Panc1 (cell line): ENCODE measurements at regions not wholly inside any gene's neighbourhood (a gene's known extent, or its start where the extent isn't known, plus 50 kb on each side); places are given as distances from the start of the nearest gene placed in this dataset.

Experiments
- ATAC-seq: fragments of 200-7000 bp; cut with Tn5 transposase; 2 replicates; pipeline ENCODE4 v1.9.1; 2020; ENCODE audit warnings: mild to moderate bottlenecking, moderate library complexity
- BruUV-seq: library from RNA; stranded (reverse); fragments of 400-500 nt; replicated peaks from 2 replicates; lab custom pipeline; 2021; lab: Mats Ljungman, UMichigan
- CTCF ChIA-PET: fragments of 300-600 bp; sonication (Branson Sonifier 250); formaldehyde crosslinking; loops from one replicate; lab custom pipeline; 2022; ENCODE audit warnings: antibody characterized with exemption; lab: Charles Lee
- POLR2A ChIA-PET: fragments of 300-600 bp; sonication (Branson Sonifier 250); formaldehyde crosslinking; loops from one replicate; lab custom pipeline; 2022; ENCODE audit warnings: antibody characterized with exemption; lab: Charles Lee
- DNase-seq: peaks from one replicate; pipeline ENCODE4 v3.0.0-alpha.2; 2010; ENCODE audit warnings: low read depth, low spot score
- H3K27ac ChIP-seq: 2 replicates; pipeline ENCODE4 v1.5.1; 2011; ENCODE audit warnings: mild to moderate bottlenecking, low read length, inconsistent platforms
- H3K27me3 ChIP-seq: fragments of 200-500 bp; sonication (Bioruptor generic); 2 replicates; pipeline ENCODE4 v1.6.0; 2014; ENCODE audit warnings: low read length, inconsistent platforms; ENCODE audit not compliant: control insufficient read depth, insufficient read depth
- H3K36me3 ChIP-seq: fragments of 200-500 bp; sonication (Bioruptor generic); 2 replicates; pipeline ENCODE4 v1.5.1; 2014; ENCODE audit warnings: inconsistent platforms, mild to moderate bottlenecking, low read length, moderate library complexity; ENCODE audit not compliant: control insufficient read depth, insufficient read depth
- H3K4me1 ChIP-seq: 2 replicates; pipeline ENCODE4 v1.5.1; 2011; ENCODE audit warnings: inconsistent platforms, mild to moderate bottlenecking, low read length, moderate library complexity; ENCODE audit not compliant: control insufficient read depth, insufficient read depth
- H3K4me3 ChIP-seq, 2 experiments: 2 replicates each; pipeline ENCODE4 v1.5.1; 2011 to 2012; ENCODE audit warnings: low read depth in 2 of 2, low read length in 2 of 2, mild to moderate bottlenecking in 2 of 2, inconsistent platforms in 1 of 2, moderate library complexity in 1 of 2
- H3K9me3 ChIP-seq: fragments of 200-500 bp; sonication (Bioruptor generic); 2 replicates; pipeline ENCODE4 v1.5.1; 2014; ENCODE audit warnings: low read depth, mild to moderate bottlenecking, inconsistent platforms, low read length, moderate library complexity; ENCODE audit not compliant: control insufficient read depth, insufficient read depth
- CTCF ChIP-seq: fragments of 450-650 bp; IDR thresholded peaks from 2 replicates; pipeline ENCODE4 v1.5.1; 2017; ENCODE audit warnings: mild to moderate bottlenecking
- POLR2AphosphoS5 ChIP-seq: IDR thresholded peaks from 2 replicates; pipeline ENCODE4 v1.6.1; 2012; ENCODE audit warnings: mild to moderate bottlenecking, low read depth, low read length, moderate library complexity
- REST ChIP-seq, 2 experiments: IDR thresholded peaks; 2 replicates each; pipeline ENCODE4 v1.6.1; 2011 to 2012; ENCODE audit warnings: low read depth in 2 of 2, control low read depth in 1 of 2, low read length in 1 of 2, mild to moderate bottlenecking in 1 of 2, moderate library complexity in 1 of 2; ENCODE audit not compliant: insufficient read depth in 1 of 2
- SIN3A ChIP-seq: IDR thresholded peaks from 2 replicates; pipeline ENCODE4 v1.6.1; 2012; ENCODE audit warnings: low read depth, mild to moderate bottlenecking, low read length, moderate library complexity, borderline replicate concordance; ENCODE audit not compliant: insufficient read depth
- TCF7L2 ChIP-seq: IDR thresholded peaks from 2 replicates; pipeline ENCODE4 v1.6.1; 2011; ENCODE audit warnings: mild to moderate bottlenecking, low read depth, low read length, inconsistent platforms
- in situ Hi-C: cut with HindIII; loops from 2 replicates; pipeline ENCODE4 v1.10.0; 2016; ENCODE audit warnings: low sequenced_read_pairs, low pct_unique_long_range_greater_than_20kb
- intact Hi-C: fragments of 100-400 bp; cut with micrococcal nuclease; formaldehyde crosslinking; loops from one replicate; pipeline ENCODE4 v1.10.0; 2022; ENCODE audit not compliant: unreplicated experiment

DNA sequence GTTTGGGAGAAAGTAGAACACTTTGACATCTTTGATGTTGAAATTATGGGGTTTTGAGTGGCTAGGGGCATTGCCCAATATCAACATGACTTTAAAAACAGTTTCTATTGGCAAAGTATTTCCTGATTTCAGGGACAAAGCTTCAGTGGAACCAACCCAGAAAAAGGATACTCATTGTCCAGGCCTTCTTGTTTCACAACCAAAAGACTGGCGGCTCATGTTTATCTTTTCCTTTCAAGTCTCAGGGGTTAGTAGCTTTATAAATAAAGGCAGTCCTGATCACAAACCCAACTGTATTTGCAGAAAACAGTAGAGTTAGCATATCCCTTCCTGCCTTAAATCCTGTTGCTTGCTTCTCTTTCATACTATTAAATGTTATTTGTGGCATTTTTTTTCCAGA lies 119.1 kb downstream of the SLITRK2 start:
- Histone ChIP-seq H3K27me3 (no peaks in the 10 kb centered on the region), H3K4me3 (no peak overlapping the region), H3K9me3 (no peaks in the 10 kb centered on the region), H3K36me3 (no peaks in the 10 kb centered on the region), H3K4me1 (no peaks in the 10 kb centered on the region), H3K27ac (no peak overlapping the region)
- CTCF ChIA-PET, result no interaction called here
- POLR2A ChIA-PET, result no interaction called here
- no peak for TF ChIP-seq SIN3A
- no peak for TF ChIP-seq POLR2AphosphoS5
- TF ChIP-seq TCF7L2, result no peak
- no peak for TF ChIP-seq REST (IDR thresholded peaks at IDR 0.05; ENCODE audit: insufficient read depth in 1 of 2, low read depth in 2 of 2, low read length in 1 of 2)
- intact Hi-C loops, result no loop called here
- no TSS peak for BruUV-seq
- in situ Hi-C loops, result no loop called here
- DNase-seq, result no peak
- no peak for ATAC-seq

GRCh38 chrX:145949056-145949455 lies 131.4 kb downstream of the SLITRK2 start:
- no peaks in the 10 kb centered on the region for H3K9me3 ChIP-seq
- no peaks in the 10 kb centered on the region for H3K36me3 ChIP-seq
- intact Hi-C loops, result no loop called here
- in situ Hi-C loops, result no loop called here
- no peaks in the 10 kb centered on the region for H3K4me1 ChIP-seq
- no TSS peak for BruUV-seq
- ChIA-PET CTCF (no interaction called here), POLR2A (no interaction called here)
- no peak for TF ChIP-seq REST (IDR thresholded peaks at IDR 0.05; ENCODE audit: insufficient read depth in 1 of 2, low read depth in 2 of 2, low read length in 1 of 2)
- TF ChIP-seq SIN3A, result no peak
- TF ChIP-seq TCF7L2, result no peak
- no peak for TF ChIP-seq CTCF
- TF ChIP-seq POLR2AphosphoS5, result no peak
- no peak overlapping the region for H3K27ac ChIP-seq
- H3K4me3 ChIP-seq, result no peak overlapping the region
- no peaks in the 10 kb centered on the region for H3K27me3 ChIP-seq
- no peak for DNase-seq
- ATAC-seq, result no peak
